Activated naive CD8-positive, alpha-beta T cell treated with anti-CD3 and anti-CD28 coated beads, Interleukin-2, amount 50 U/mL, for 24 hours (primary cell): ENCODE measurements at regions not wholly inside any gene's neighbourhood (a gene's known extent, or its start where the extent isn't known, plus 50 kb on each side); places are given as distances from the start of the nearest gene placed in this dataset.

Experiments
- ATAC-seq: fragments of 150-1000 bp; cut with Tn5 transposase; one replicate; pipeline ENCODE4 v1.10.0; 2021
- DNase-seq: peaks from one replicate; pipeline ENCODE4 v3.0.0; 2021
- H3K27ac Mint-ChIP-seq: one replicate; pipeline ENCODE4 v1.8.0; 2021; ENCODE audit warnings: mild to moderate bottlenecking, mixed read lengths
- H3K27me3 Mint-ChIP-seq: one replicate; pipeline ENCODE4 v1.8.0; 2021; ENCODE audit warnings: mixed read lengths
- H3K36me3 Mint-ChIP-seq: one replicate; pipeline ENCODE4 v1.8.0; 2021; ENCODE audit warnings: low read depth, mixed read lengths
- H3K4me1 Mint-ChIP-seq: one replicate; pipeline ENCODE4 v1.8.0; 2021; ENCODE audit warnings: mixed read lengths
- H3K4me3 Mint-ChIP-seq: one replicate; pipeline ENCODE4 v1.8.0; 2021; ENCODE audit warnings: mild to moderate bottlenecking, moderate library complexity, mixed read lengths
- H3K9me3 Mint-ChIP-seq: one replicate; pipeline ENCODE4 v1.8.0; 2021; ENCODE audit warnings: mixed read lengths

DNA sequence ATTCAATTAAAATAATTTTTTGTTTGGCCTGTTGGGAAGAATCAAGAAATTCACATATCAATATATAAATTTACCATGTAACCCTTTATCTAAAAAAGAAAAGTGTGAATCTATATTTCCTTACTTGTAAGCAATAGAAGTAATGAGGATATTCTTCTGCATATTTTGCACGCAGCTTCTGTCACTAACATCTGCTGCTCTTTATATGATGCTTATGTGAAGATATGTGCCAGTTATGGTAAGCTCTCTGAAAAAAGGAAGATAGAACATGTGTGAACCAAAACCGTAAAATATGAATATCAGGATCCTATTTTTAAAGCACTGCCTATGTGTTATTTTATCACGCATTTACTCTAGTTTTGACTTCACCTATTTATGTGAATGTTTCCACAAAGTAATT, 96.4 kb upstream of the ATP11B start:
- Mint-ChIP-seq H3K9me3 (no peaks in the 10 kb centered on the region), H3K4me3 (no peak overlapping the region), H3K36me3 (no peaks in the 10 kb centered on the region), H3K27ac (no peak overlapping the region), H3K4me1 (no peaks in the 10 kb centered on the region), H3K27me3 (peaks cover 3% of the 10 kb centered on the region)
- ATAC-seq (no peak), DNase-seq (no peak)

DNA sequence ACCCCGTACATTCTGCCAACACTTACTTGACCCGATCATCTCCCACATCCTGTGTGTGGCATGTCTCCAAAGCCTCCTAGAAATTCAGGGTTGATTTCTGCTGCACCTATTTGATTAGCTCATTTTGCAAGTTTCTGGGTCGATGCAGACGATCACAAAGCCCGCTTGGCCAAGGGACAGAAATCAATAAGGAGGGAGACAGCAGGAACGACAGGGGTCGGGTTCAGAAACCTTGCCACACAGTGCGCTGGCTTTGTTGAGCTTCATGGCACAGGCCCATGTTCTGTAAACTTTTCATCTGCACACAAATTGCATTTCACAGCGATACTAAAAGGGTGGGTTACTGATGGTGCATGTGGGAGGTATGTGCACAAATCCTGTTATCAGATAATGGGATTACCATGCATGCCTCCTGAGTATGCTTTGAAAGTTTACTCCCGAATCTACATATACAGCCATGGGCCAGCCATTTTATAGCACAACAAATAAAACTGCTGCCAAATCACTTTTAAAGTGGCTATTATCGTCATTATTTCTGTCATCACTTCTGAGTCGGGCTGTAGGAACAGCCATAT, 95.9 kb upstream of the ATP11B start:
- DNase-seq (no peak), ATAC-seq (no peak)
- H3K27ac Mint-ChIP-seq, result no peak overlapping the region
- H3K27me3 Mint-ChIP-seq, result peaks cover 3% of the 10 kb centered on the region
- H3K9me3 Mint-ChIP-seq, result no peaks in the 10 kb centered on the region
- no peak overlapping the region for H3K4me3 Mint-ChIP-seq
- H3K36me3 Mint-ChIP-seq, result no peaks in the 10 kb centered on the region
- no peaks in the 10 kb centered on the region for H3K4me1 Mint-ChIP-seq

DNA sequence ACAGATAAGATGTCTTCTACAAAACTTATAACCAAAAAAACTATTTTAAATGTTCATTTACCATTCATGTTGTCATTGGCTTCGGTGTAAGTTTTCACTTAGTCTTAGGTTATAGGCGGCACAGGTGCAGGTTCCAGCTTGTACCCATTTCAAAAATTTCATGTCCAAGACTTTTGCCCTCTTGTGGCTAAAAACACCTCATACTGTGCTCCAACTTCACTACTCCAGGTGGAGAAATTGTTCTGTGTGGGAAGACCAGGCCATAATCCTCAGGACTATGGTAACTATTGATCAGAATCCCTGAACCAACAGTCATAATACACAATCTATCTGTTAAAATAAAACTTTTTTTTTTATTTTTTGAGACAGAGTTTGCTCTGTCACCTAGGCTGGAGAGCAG, 95.2 kb upstream of the ATP11B start:
- H3K9me3 Mint-ChIP-seq, result no peaks in the 10 kb centered on the region
- H3K27ac Mint-ChIP-seq, result no peak overlapping the region
- no peak for ATAC-seq
- no peak overlapping the region for H3K4me3 Mint-ChIP-seq
- peaks cover 8% of the 10 kb centered on the region for H3K27me3 Mint-ChIP-seq
- H3K4me1 Mint-ChIP-seq, result no peaks in the 10 kb centered on the region
- H3K36me3 Mint-ChIP-seq, result no peaks in the 10 kb centered on the region
- no peak for DNase-seq

DNA sequence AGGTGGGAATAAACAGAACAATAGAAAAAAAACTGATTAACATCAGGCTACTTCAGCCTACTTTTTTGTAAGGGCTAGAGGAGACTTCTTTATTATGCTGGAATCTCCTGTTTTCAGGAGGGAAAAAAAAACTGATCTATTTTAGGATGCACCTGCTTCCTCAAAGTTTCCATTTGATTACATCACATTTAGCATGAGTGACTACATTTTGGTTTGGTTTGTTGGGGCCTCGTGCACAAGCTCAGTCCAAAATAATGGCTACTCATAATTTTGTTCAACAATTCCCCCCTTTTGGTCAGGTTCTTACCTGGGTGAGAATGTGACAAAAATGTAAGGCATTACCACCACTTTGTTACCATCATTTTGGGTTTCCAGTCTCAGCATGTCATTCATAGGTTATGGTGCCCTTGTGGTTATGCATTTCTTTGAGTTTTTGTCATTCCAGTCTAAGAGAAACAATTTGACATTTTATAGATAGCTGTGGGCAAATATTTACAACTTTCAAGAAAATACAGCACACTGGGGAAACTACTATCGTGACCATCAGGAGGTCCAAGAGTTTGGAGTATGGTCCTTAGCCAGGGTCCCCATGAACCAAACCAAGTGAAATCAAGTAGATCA, 93.6 kb upstream of the ATP11B start:
- Mint-ChIP-seq H3K36me3 (no peaks in the 10 kb centered on the region), H3K27me3 (peaks cover 12% of the 10 kb centered on the region), H3K4me1 (no peaks in the 10 kb centered on the region), H3K27ac (no peak overlapping the region), H3K9me3 (no peaks in the 10 kb centered on the region), H3K4me3 (no peak overlapping the region)
- DNase-seq (no peak), ATAC-seq (no peak)

DNA sequence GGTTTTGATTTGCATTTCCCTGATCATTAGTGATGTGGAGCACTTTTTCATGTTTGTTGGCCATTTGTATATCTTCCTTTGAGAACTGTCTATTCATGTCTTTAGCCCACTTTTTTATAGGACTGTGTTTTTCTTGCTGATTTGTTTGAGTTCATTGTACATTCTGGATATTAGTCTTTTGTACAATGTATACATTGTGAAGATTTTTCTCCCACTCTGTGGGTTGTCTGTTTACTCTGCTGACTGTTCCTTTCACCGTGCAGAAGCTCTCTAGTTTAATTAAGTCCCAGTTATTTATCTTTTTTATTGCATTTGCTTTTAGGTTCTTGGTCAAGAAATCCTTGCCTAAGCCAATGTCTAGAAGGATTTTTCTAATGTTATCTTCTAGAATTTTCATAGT, 91.1 kb upstream of the ATP11B start:
- DNase-seq (no peak), ATAC-seq (no peak)
- Mint-ChIP-seq H3K27me3 (peaks cover 23% of the 10 kb centered on the region), H3K4me1 (no peaks in the 10 kb centered on the region), H3K9me3 (no peaks in the 10 kb centered on the region), H3K36me3 (no peaks in the 10 kb centered on the region), H3K4me3 (no peak overlapping the region), H3K27ac (no peak overlapping the region)

DNA sequence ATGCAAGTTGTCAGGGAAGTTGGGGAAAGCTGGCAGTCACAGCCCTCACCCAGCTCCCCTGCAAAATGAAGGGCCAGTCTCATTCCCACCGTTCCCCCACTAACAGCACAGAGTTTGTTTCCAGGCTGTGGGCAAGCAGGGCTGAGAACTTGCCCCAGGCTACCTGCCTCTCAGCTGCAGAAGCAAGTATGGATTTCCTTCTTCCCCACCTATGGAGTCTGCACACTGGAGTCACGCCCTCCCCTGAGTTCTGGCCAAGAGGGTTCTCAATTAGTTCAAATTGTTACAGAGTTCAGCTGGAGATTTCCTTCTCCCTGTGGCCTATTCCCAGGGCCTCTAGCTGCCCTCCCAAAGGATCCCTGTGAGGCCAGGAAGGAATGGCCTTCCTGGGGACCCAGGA, 90.1 kb upstream of the ATP11B start:
- H3K36me3 Mint-ChIP-seq, result no peaks in the 10 kb centered on the region
- no peak overlapping the region for H3K27ac Mint-ChIP-seq
- no peaks in the 10 kb centered on the region for H3K9me3 Mint-ChIP-seq
- H3K4me3 Mint-ChIP-seq, result no peak overlapping the region
- no peak for DNase-seq
- H3K4me1 Mint-ChIP-seq, result no peaks in the 10 kb centered on the region
- peaks cover 23% of the 10 kb centered on the region for H3K27me3 Mint-ChIP-seq
- ATAC-seq, result no peak

DNA sequence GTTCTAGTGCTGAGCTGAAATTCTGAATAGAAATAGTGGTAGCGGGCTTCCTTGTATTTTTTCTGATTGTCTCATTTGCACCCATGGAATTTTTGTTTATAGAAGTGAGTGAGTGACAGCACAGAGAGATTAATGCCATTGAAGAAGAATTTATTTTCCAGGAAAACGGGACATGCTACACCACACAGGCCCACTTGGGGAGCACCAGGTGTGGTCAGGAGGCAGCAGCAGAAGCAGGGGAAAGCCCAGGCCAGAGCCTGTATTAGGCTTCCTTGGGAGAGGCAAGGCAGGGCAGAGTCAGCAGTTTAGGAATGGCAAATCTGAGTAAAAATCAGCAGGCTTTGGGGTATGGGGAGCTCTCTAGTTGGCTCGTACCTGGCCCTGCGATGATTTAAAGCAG, 88.4 kb upstream of the ATP11B start:
- no peak overlapping the region for H3K4me3 Mint-ChIP-seq
- no peak for DNase-seq
- H3K9me3 Mint-ChIP-seq, result no peaks in the 10 kb centered on the region
- no peak overlapping the region for H3K27ac Mint-ChIP-seq
- ATAC-seq, result no peak
- no peaks in the 10 kb centered on the region for H3K4me1 Mint-ChIP-seq
- H3K27me3 Mint-ChIP-seq, result peaks cover 23% of the 10 kb centered on the region
- no peaks in the 10 kb centered on the region for H3K36me3 Mint-ChIP-seq

DNA sequence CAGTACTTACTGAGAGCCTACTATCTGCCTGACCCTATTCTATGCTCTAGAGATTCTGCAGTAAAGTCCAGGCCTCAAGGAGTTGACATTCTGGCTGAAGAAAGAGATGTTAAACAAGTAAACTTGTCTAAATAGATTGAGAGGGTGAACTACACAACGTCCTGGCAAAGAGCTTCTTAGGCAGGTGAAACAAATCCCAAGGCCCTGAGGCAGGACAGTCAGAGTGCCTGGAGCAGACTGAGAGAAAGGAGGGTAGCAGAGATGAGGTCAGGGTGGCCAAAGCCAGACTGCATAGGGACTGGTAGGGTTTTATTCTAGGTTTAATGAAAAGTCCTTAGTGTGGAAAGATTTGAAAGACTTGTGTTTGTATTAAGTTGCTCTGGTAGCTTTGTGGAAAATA, 84.5 kb upstream of the ATP11B start:
- DNase-seq, result no peak

DNA sequence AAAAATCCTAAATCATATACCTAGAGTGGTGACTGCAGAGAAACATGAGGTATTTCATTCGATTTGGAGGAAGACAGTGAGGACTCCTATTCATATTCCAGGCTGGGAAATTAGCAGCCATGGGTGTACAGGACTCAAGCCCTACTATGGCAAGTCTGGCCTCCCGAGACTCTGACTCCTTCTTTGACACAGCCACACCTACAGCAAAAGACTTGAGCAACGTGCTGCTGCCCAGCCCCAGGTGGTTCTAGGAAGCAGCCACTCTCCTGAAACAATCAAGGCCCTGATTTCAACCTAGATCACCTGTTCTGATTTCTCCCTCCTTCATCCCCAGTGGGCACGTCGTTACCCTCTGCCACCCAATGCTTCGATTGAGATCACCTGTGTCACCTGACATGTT, 84.0 kb upstream of the ATP11B start:
- no peaks in the 10 kb centered on the region for H3K36me3 Mint-ChIP-seq
- ATAC-seq (no peak), DNase-seq (no peak)
- no peak overlapping the region for H3K27ac Mint-ChIP-seq
- no peaks in the 10 kb centered on the region for H3K9me3 Mint-ChIP-seq
- H3K4me1 Mint-ChIP-seq, result no peaks in the 10 kb centered on the region
- peaks cover 12% of the 10 kb centered on the region for H3K27me3 Mint-ChIP-seq
- no peak overlapping the region for H3K4me3 Mint-ChIP-seq

More for the DNA sequence above, 84.5 kb upstream of the ATP11B start:
- H3K27ac Mint-ChIP-seq, result no peak overlapping the region
- no peaks in the 10 kb centered on the region for H3K9me3 Mint-ChIP-seq
- H3K27me3 Mint-ChIP-seq, result peaks cover 13% of the 10 kb centered on the region
- no peaks in the 10 kb centered on the region for H3K4me1 Mint-ChIP-seq
- H3K4me3 Mint-ChIP-seq, result no peak overlapping the region
- H3K36me3 Mint-ChIP-seq, result no peaks in the 10 kb centered on the region
- no peak for ATAC-seq

DNA sequence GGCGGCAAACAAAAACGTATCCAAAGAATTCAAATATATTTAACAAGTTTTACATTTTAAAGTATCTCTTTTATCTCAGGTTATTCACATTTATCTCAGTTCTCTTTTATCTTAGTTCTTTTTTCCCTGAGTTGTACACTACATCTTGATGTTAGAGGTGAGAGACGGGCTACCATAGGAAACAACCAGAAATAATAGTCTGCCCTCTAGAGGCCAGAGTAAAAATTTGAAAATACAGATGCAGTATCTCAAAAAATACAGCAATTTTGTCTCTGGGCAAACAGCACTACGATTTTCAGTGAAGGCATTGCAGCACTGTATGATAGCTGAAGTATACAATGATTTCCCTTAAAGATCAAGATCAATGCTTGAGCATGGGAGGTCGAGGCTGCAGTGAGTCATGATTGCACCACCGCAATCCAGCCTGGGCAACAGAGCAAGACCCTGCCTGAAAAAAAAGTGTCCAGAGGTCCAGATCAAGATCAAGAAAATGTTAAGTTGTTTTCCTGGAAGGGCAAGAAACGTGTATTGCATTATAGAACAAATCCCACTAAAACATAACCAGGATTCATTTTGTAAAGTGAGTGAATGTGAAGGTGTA, 82.6 kb upstream of the ATP11B start:
- no peak overlapping the region for H3K27ac Mint-ChIP-seq
- H3K36me3 Mint-ChIP-seq, result no peaks in the 10 kb centered on the region

DNA sequence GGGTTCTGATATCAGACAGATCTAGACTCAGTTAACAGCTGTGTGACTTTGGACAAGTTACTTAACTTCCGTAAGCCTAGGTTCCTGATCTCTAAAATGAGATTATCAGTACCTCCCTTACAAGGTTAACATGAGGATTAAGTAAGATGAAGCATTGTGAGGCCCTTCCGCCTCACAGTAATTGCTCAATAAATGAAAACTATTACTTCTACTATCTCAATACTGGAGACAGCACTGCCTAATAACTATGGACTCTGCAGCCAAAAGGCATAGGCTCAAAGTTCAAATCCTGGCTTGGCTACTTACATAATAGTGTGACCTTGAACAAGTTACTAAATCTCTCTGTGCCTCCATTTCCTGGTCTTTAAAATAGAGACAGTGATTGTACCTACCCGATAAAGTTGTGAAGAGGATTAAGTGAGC, 82.0 kb upstream of the ATP11B start:
- H3K9me3 Mint-ChIP-seq, result no peaks in the 10 kb centered on the region
- no peak for ATAC-seq
- H3K4me3 Mint-ChIP-seq, result no peak overlapping the region
- H3K27ac Mint-ChIP-seq, result no peak overlapping the region
- peaks cover 4% of the 10 kb centered on the region for H3K27me3 Mint-ChIP-seq
- no peaks in the 10 kb centered on the region for H3K36me3 Mint-ChIP-seq
- DNase-seq, result no peak
- H3K4me1 Mint-ChIP-seq, result peaks cover 3% of the 10 kb centered on the region

More for the DNA sequence above, 82.6 kb upstream of the ATP11B start:
- Mint-ChIP-seq H3K9me3 (no peaks in the 10 kb centered on the region), H3K4me3 (no peak overlapping the region), H3K27me3 (peaks cover 4% of the 10 kb centered on the region), H3K4me1 (no peaks in the 10 kb centered on the region)
- ATAC-seq (peak; percentile 43), DNase-seq (no peak)

DNA sequence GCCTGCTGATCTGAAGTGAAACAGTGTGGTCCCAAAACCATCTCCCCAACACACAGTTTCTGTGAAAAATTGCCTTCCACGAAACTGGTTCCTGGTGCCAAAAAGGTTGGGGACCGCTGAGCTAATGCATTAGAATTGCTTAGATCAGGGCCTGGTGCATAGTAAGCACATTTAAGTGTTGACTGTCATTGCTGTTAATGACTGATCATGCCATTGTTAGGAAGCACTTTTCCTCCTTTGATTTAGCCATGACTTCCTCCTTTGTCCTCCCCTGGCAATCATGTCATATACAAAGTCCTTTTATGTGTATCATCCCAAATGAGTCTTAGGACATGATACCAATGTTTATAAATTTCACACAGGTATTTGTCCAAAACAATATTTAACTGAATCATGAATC, 81.5 kb upstream of the ATP11B start:
- DNase-seq, result no peak
- Mint-ChIP-seq H3K27ac (no peak overlapping the region), H3K27me3 (peaks cover 1% of the 10 kb centered on the region), H3K4me3 (no peak overlapping the region), H3K4me1 (peaks cover 7% of the 10 kb centered on the region), H3K9me3 (no peaks in the 10 kb centered on the region), H3K36me3 (no peaks in the 10 kb centered on the region)
- ATAC-seq, result no peak

DNA sequence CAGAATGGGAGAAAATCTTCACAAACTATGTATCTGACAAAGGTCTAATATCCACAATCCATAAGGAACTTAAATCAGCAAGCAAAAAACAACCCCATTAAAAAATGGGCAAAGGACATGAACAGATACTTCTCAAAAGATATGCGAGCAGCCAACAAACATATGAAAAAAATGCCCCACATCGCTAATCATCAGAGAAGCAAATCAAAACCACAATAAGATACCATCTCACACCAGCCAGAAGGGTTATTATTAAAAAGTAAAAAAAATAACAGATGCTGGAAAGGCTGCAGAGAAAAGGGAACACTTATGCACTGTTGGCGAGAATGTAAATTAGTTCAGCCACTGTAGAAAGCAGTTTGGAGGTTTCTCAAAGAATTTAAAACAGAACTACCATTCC, 80.2 kb upstream of the ATP11B start:
- Mint-ChIP-seq H3K27ac (no peak overlapping the region), H3K36me3 (no peaks in the 10 kb centered on the region), H3K9me3 (no peaks in the 10 kb centered on the region), H3K27me3 (no peaks in the 10 kb centered on the region), H3K4me1 (peaks cover 7% of the 10 kb centered on the region), H3K4me3 (no peak overlapping the region)
- DNase-seq (no peak), ATAC-seq (no peak)

DNA sequence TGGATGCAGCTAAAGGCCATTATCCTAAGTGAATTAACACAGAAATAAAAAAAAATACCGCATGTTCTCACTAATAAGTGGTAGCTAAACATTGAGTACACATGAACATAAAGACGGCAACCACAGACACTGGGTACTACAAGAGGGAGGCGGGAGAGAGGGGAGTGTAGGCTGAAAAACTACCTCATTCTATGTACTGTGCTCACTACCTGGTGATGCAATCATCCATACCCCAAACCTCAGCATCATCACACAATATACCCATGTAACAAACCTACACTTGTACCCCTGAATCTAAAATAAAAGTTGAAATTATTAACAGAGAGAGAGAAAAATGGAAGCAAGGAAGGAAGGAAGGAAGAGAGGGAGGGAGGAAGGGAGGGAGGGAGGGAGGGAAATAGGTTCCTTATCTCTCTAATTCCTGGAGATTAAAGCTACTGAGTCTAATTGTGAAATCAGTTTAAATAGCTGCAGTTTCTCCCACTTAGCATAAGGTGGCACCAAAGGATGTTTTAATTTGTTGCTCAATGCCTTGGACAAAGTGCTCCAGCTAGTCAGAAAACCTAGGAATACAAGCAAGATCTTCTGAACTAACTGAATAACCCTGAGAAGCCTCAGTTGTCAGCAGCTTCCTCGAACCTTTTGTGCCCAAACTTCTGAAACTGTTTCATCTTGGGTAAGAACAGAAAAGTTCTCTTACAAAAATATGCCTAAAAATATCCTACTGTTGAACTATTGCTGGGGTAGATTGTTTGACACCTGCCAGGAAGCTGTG, 79.4 kb upstream of the ATP11B start:
- Mint-ChIP-seq H3K27ac (no peak overlapping the region), H3K36me3 (no peaks in the 10 kb centered on the region), H3K9me3 (no peaks in the 10 kb centered on the region), H3K4me1 (peaks cover 7% of the 10 kb centered on the region), H3K4me3 (no peak overlapping the region), H3K27me3 (no peaks in the 10 kb centered on the region)
- ATAC-seq (peak; percentile 60), DNase-seq (no peak)

DNA sequence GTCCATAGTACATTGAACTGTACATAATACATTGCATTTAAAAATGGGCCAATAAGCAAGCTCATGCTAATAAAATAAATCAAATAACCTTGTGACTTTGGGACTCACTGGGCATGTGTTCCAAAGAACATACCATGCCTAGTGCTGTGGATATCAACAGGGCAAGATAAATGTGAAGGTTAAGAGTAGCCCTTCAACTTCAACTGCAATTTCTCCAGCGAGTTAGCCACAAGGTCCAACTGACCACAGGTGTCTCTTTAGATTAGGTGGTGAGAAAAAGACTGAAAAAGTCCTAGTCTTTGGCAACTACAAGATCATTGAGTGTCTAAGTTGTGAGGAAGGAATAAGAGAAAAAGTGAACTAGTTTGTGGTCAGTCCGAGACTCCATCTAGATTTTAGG, 78.3 kb upstream of the ATP11B start:
- no peak overlapping the region for H3K27ac Mint-ChIP-seq
- no peak for ATAC-seq
- H3K36me3 Mint-ChIP-seq, result no peaks in the 10 kb centered on the region
- no peak for DNase-seq
- H3K4me1 Mint-ChIP-seq, result peaks cover 7% of the 10 kb centered on the region
- no peaks in the 10 kb centered on the region for H3K9me3 Mint-ChIP-seq
- no peak overlapping the region for H3K4me3 Mint-ChIP-seq
- H3K27me3 Mint-ChIP-seq, result no peaks in the 10 kb centered on the region
